GM12874 (cell line): ENCODE measurements at regions not wholly inside any gene's neighbourhood (a gene's known extent, or its start where the extent isn't known, plus 50 kb on each side); places are given as distances from the start of the nearest gene placed in this dataset.

Source experiments
- CTCF ChIP-seq: IDR thresholded peaks from 2 replicates; pipeline ENCODE4 v1.5.1; 2011; ENCODE audit warnings: low read depth, mild to moderate bottlenecking, control low read depth, low read length, moderate library complexity; ENCODE audit not compliant: insufficient read depth

- no peak for TF ChIP-seq CTCF
These were observed 423.9 kb downstream of the FAM133A start for GRCh38 chrX:94097868-94098267.

GRCh38 chrX:94107981-94108380 is 434.0 kb downstream of the FAM133A start:
- no peak for TF ChIP-seq CTCF

GRCh38 chrX:94114362-94114761 is 440.4 kb downstream of the FAM133A start:
- no peak for TF ChIP-seq CTCF

- TF ChIP-seq CTCF: no peak
These were observed 447.8 kb downstream of the FAM133A start for GRCh38 chrX:94121799-94122198.

- no peak for TF ChIP-seq CTCF
These were observed 449.1 kb downstream of the FAM133A start for GRCh38 chrX:94123062-94123461.

GRCh38 chrX:94162971-94163370 is 489.0 kb downstream of the FAM133A start:
- TF ChIP-seq CTCF: no peak

GRCh38 chrX:94178145-94178788 is 504.3 kb downstream of the FAM133A start:
- no peak for TF ChIP-seq CTCF

GRCh38 chrX:94204524-94204923 is 530.5 kb downstream of the FAM133A start:
- TF ChIP-seq CTCF: no peak
